ENCODE measurements at regions not wholly inside any gene's neighbourhood (a gene's known extent, or its start where the extent isn't known, plus 50 kb on each side); places are given as distances from the start of the nearest gene placed in this dataset.

DNA sequence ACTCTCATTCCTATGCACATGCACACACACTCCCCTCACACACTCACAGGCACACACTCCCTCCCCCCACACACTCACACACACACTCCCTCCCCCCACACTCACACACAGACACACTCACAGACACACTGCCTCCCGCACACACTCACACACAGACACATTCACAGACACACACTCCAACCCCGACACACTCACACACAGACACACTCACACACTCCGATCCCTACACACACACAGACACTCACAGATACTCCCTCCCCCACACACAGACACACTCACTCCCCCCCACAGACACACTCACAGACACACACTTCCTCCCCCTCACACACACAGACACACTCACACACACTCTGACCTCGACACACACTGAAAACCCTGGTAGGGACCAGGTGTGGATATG, 176.2 kb downstream of the TFAP2C start:
- TF ChIP-seq EP300 (IDR thresholded peaks at IDR 0.05) (no peak), POLR2A (IDR thresholded peaks at IDR 0.05) (no peak)
- TF ChIP-seq, protein P1, sequence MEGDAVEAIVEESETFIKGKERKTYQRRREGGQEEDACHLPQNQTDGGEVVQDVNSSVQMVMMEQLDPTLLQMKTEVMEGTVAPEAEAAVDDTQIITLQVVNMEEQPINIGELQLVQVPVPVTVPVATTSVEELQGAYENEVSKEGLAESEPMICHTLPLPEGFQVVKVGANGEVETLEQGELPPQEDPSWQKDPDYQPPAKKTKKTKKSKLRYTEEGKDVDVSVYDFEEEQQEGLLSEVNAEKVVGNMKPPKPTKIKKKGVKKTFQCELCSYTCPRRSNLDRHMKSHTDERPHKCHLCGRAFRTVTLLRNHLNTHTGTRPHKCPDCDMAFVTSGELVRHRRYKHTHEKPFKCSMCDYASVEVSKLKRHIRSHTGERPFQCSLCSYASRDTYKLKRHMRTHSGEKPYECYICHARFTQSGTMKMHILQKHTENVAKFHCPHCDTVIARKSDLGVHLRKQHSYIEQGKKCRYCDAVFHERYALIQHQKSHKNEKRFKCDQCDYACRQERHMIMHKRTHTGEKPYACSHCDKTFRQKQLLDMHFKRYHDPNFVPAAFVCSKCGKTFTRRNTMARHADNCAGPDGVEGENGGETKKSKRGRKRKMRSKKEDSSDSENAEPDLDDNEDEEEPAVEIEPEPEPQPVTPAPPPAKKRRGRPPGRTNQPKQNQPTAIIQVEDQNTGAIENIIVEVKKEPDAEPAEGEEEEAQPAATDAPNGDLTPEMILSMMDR (IDR thresholded peaks at IDR 0.05) = no peak

Data from suprapubic skin (tissue), 3 donors.